ENCODE measurements at regions not wholly inside any gene's neighbourhood (a gene's known extent, or its start where the extent isn't known, plus 50 kb on each side); places are given as distances from the start of the nearest gene placed in this dataset.

DNA sequence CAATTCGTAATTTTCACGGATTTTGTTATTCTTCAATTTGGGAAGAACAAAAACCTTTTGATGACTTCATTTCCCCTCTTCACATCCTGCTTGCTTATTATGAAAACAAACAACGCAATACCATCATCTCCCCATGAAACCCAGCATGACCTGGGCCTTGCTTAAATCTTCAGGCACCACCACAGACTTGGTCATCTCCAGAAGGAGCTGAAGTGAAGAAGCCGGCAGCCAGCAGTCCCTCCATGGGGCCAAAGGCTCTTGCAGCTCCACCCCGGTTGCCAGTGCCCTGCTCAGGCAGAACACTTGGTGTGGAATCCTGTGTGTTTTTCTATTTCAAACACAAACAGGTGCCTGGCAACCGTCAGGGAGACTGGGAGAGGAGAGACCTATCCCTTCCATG lies 982.9 kb upstream of the TMEM132C start:
- TF ChIP-seq, protein P1, sequence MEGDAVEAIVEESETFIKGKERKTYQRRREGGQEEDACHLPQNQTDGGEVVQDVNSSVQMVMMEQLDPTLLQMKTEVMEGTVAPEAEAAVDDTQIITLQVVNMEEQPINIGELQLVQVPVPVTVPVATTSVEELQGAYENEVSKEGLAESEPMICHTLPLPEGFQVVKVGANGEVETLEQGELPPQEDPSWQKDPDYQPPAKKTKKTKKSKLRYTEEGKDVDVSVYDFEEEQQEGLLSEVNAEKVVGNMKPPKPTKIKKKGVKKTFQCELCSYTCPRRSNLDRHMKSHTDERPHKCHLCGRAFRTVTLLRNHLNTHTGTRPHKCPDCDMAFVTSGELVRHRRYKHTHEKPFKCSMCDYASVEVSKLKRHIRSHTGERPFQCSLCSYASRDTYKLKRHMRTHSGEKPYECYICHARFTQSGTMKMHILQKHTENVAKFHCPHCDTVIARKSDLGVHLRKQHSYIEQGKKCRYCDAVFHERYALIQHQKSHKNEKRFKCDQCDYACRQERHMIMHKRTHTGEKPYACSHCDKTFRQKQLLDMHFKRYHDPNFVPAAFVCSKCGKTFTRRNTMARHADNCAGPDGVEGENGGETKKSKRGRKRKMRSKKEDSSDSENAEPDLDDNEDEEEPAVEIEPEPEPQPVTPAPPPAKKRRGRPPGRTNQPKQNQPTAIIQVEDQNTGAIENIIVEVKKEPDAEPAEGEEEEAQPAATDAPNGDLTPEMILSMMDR (IDR thresholded peaks at IDR 0.05), result no peak
- TF ChIP-seq, protein P2, sequence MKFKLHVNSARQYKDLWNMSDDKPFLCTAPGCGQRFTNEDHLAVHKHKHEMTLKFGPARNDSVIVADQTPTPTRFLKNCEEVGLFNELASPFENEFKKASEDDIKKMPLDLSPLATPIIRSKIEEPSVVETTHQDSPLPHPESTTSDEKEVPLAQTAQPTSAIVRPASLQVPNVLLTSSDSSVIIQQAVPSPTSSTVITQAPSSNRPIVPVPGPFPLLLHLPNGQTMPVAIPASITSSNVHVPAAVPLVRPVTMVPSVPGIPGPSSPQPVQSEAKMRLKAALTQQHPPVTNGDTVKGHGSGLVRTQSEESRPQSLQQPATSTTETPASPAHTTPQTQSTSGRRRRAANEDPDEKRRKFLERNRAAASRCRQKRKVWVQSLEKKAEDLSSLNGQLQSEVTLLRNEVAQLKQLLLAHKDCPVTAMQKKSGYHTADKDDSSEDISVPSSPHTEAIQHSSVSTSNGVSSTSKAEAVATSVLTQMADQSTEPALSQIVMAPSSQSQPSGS (CRISPR knock-in tag; IDR thresholded peaks at IDR 0.05; ENCODE audit: borderline replicate concordance, low read depth), result no peak
- TF ChIP-seq, protein P3, sequence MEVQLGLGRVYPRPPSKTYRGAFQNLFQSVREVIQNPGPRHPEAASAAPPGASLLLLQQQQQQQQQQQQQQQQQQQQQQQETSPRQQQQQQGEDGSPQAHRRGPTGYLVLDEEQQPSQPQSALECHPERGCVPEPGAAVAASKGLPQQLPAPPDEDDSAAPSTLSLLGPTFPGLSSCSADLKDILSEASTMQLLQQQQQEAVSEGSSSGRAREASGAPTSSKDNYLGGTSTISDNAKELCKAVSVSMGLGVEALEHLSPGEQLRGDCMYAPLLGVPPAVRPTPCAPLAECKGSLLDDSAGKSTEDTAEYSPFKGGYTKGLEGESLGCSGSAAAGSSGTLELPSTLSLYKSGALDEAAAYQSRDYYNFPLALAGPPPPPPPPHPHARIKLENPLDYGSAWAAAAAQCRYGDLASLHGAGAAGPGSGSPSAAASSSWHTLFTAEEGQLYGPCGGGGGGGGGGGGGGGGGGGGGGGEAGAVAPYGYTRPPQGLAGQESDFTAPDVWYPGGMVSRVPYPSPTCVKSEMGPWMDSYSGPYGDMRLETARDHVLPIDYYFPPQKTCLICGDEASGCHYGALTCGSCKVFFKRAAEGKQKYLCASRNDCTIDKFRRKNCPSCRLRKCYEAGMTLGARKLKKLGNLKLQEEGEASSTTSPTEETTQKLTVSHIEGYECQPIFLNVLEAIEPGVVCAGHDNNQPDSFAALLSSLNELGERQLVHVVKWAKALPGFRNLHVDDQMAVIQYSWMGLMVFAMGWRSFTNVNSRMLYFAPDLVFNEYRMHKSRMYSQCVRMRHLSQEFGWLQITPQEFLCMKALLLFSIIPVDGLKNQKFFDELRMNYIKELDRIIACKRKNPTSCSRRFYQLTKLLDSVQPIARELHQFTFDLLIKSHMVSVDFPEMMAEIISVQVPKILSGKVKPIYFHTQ (CRISPR knock-in tag; IDR thresholded peaks at IDR 0.05), result no peak
- TF ChIP-seq CBFB (CRISPR knock-in tag; IDR thresholded peaks at IDR 0.05; ENCODE audit: low read depth), result no peak
- TF ChIP-seq MLX (CRISPR knock-in tag; IDR thresholded peaks at IDR 0.05), result no peak
- TF ChIP-seq NR2C2 (CRISPR knock-in tag; IDR thresholded peaks at IDR 0.05), result no peak
- no peak for TF ChIP-seq MAX (CRISPR knock-in tag; IDR thresholded peaks at IDR 0.05)
- no peak for TF ChIP-seq CREM (CRISPR knock-in tag; IDR thresholded peaks at IDR 0.05)
- TF ChIP-seq MYBL2 (CRISPR knock-in tag; IDR thresholded peaks at IDR 0.05), result no peak
- no peak for TF ChIP-seq ETV6 (CRISPR knock-in tag; IDR thresholded peaks at IDR 0.05)
- no peak for TF ChIP-seq SP1 (CRISPR knock-in tag; conservative IDR thresholded peaks at IDR 0.05)
